H1 (cell line): ENCODE measurements at regions not wholly inside any gene's neighbourhood (a gene's known extent, or its start where the extent isn't known, plus 50 kb on each side); places are given as distances from the start of the nearest gene placed in this dataset.
A peak's percentile ranks its signal among the peaks of the same experiment; 100 is the strongest.

Experiments used
- CTCF ChIA-PET: fragments of 300-600 bp; sonication (Branson Sonifier 250); formaldehyde crosslinking; loops from one replicate; lab custom pipeline; 2021; ENCODE audit not compliant: partially characterized antibody; lab: Charles Lee
- POLR2A ChIA-PET: fragments of 300-600 bp; sonication (Branson Sonifier 250); formaldehyde crosslinking; loops from one replicate; lab custom pipeline; 2021; ENCODE audit warnings: inconsistent platforms; ENCODE audit not compliant: partially characterized antibody; lab: Charles Lee
- DNase-seq, 2 experiments: peaks; one replicate each; pipeline versions ENCODE4 v3.0.0 to v3.0.0-alpha.2; 2010 to 2022; ENCODE audit warnings: low spot score in 2 of 2, low read depth in 1 of 2, mixed read lengths in 1 of 2
- FAIRE-seq: peaks from 2 replicates; lab custom pipeline; 2011; peaks lifted over from hg19 to GRCh38; lab: Jason Lieb, UNC
- H2AFZ ChIP-seq: 2 replicates; pipeline ENCODE4 v1.8.1; 2012; ENCODE audit warnings: low read length, inconsistent platforms
- H2AK5ac ChIP-seq: 2 replicates; pipeline ENCODE4 v1.6.1; 2013; ENCODE audit warnings: low read depth, low read length
- H2BK120ac ChIP-seq: replicated peaks from 2 replicates; pipeline ENCODE3; 2013; ENCODE audit warnings: low read depth, low read length, inconsistent platforms
- H2BK12ac ChIP-seq: 2 replicates; pipeline ENCODE4 v1.6.1; 2013; ENCODE audit warnings: low read depth, low read length
- H2BK15ac ChIP-seq: 2 replicates; pipeline ENCODE4 v1.6.1; 2013; ENCODE audit warnings: low read length
- H2BK20ac ChIP-seq: 2 replicates; pipeline ENCODE4 v1.6.1; 2013; ENCODE audit warnings: low read length
- H2BK5ac ChIP-seq: 2 replicates; pipeline ENCODE4 v1.6.1; 2013; ENCODE audit warnings: low read depth, low read length
- H3K14ac ChIP-seq: 2 replicates; pipeline ENCODE4 v1.6.1; 2013; ENCODE audit warnings: inconsistent platforms; ENCODE audit not compliant: insufficient read length
- H3K18ac ChIP-seq: 2 replicates; pipeline ENCODE4 v1.6.1; 2013; ENCODE audit warnings: low read length; ENCODE audit errors: extremely low read depth
- H3K23ac ChIP-seq: 2 replicates; pipeline ENCODE4 v1.6.1; 2013; ENCODE audit warnings: inconsistent platforms; ENCODE audit not compliant: insufficient read length
- H3K23me2 ChIP-seq: 2 replicates; pipeline ENCODE4 v1.6.1; 2013; ENCODE audit warnings: low read depth, low read length
- H3K27ac ChIP-seq: 2 replicates; pipeline ENCODE4 v1.6.1; 2011; ENCODE audit warnings: low read depth, low read length, inconsistent platforms
- H3K27me3 ChIP-seq, 4 experiments: replicated peaks in 1 of 4; 1 replicate in 1 of 4; 2 replicates in 3 of 4; pipeline versions ENCODE4 v1.6.1 to v1.8.1; 2011 to 2013; ENCODE audit warnings: low read length in 3 of 4, mild to moderate bottlenecking in 3 of 4, inconsistent platforms in 2 of 4, mixed read lengths in 2 of 4, moderate library complexity in 1 of 4; ENCODE audit not compliant: control insufficient read depth in 3 of 4, insufficient read depth in 3 of 4; ENCODE audit errors: extremely low read depth in 1 of 4
- H3K36me3 ChIP-seq, 4 experiments: 2 replicates each; pipeline versions ENCODE4 v1.6.1 to v1.8.1; 2011 to 2013; ENCODE audit warnings: mild to moderate bottlenecking in 4 of 4, low read length in 3 of 4, moderate library complexity in 2 of 4, control low read depth in 1 of 4, inconsistent platforms in 1 of 4; ENCODE audit not compliant: insufficient read depth in 4 of 4, control insufficient read depth in 2 of 4
- H3K4ac ChIP-seq: replicated peaks from 2 replicates; pipeline ENCODE3; 2013; ENCODE audit warnings: low read length, low read depth, mixed read lengths, inconsistent platforms; ENCODE audit not compliant: insufficient read length
- H3K4me1 ChIP-seq, 4 experiments: replicated peaks in 1 of 4; 1 replicate in 1 of 4; 2 replicates in 3 of 4; pipeline versions ENCODE4 v1.6.1 to v1.8.1; 2011 to 2013; ENCODE audit warnings: low read length in 3 of 4, inconsistent platforms in 2 of 4, mixed read lengths in 1 of 4; ENCODE audit not compliant: insufficient read depth in 4 of 4, control insufficient read depth in 3 of 4
- H3K4me2 ChIP-seq, 2 experiments: 2 replicates each; pipeline versions ENCODE4 v1.6.1 to v1.8.1; 2011 to 2013; ENCODE audit warnings: low read depth in 2 of 2, low read length in 2 of 2, control low read depth in 1 of 2, inconsistent platforms in 1 of 2, mild to moderate bottlenecking in 1 of 2; ENCODE audit not compliant: insufficient read depth in 1 of 2
- H3K4me3 ChIP-seq, 4 experiments: fragments of 200-600, 300-600 bp in 1 of 4; sonication (generic), shearing (Covaris generic), sonication (Bioruptor Twin) in 1 of 4; 2 replicates each; pipeline versions ENCODE4 v1.5.1 to v1.8.1; 2011 to 2016; ENCODE audit warnings: low read length in 4 of 4, low read depth in 3 of 4, control low read depth in 2 of 4, inconsistent platforms in 2 of 4, mild to moderate bottlenecking in 2 of 4, mixed read lengths in 1 of 4, moderate library complexity in 1 of 4; ENCODE audit not compliant: insufficient read depth in 2 of 4; ENCODE audit errors: extremely low read depth in 1 of 4
- H3K56ac ChIP-seq: replicated peaks from 2 replicates; pipeline ENCODE3; 2013; ENCODE audit warnings: low read depth, mild to moderate bottlenecking, mixed read lengths, low read length, inconsistent platforms; ENCODE audit not compliant: insufficient read length
- H3K79me1 ChIP-seq: 2 replicates; pipeline ENCODE4 v1.6.1; 2013; ENCODE audit warnings: low read depth, low read length, control low read depth
- H3K79me2 ChIP-seq, 2 experiments: 2 replicates each; pipeline versions ENCODE4 v1.6.1 to v1.8.1; 2012 to 2013; ENCODE audit warnings: low read length in 2 of 2, mild to moderate bottlenecking in 2 of 2, inconsistent platforms in 1 of 2; ENCODE audit not compliant: insufficient read depth in 2 of 2, control insufficient read depth in 1 of 2
- H3K9ac ChIP-seq, 4 experiments: replicated peaks in 1 of 4; 1 replicate in 1 of 4; 2 replicates in 3 of 4; pipeline versions ENCODE4 v1.6.1 to v1.8.1; 2011 to 2013; ENCODE audit warnings: low read depth in 3 of 4, low read length in 3 of 4, control low read depth in 2 of 4, mild to moderate bottlenecking in 2 of 4, moderate library complexity in 2 of 4, inconsistent platforms in 1 of 4; ENCODE audit errors: extremely low read depth in 1 of 4
- H3K9me3 ChIP-seq, 2 experiments: 2 replicates each; pipeline versions ENCODE4 v1.6.1 to v1.8.1; 2012 to 2013; ENCODE audit warnings: mild to moderate bottlenecking in 2 of 2, moderate library complexity in 2 of 2, control low read depth in 1 of 2, inconsistent platforms in 1 of 2, low read depth in 1 of 2, low read length in 1 of 2, mixed read lengths in 1 of 2; ENCODE audit not compliant: insufficient read depth in 2 of 2
- H4K20me1 ChIP-seq, 2 experiments: replicated peaks in 1 of 2; 2 replicates each; pipeline versions ENCODE3 to v1.8.1; 2011 to 2013; ENCODE audit warnings: inconsistent platforms in 2 of 2, low read length in 2 of 2, mild to moderate bottlenecking in 1 of 2; ENCODE audit not compliant: insufficient read depth in 2 of 2, control insufficient read depth in 1 of 2
- H4K5ac ChIP-seq: 2 replicates; pipeline ENCODE4 v1.6.1; 2013; ENCODE audit warnings: low read length, low read depth, mixed read lengths, inconsistent platforms; ENCODE audit not compliant: insufficient read length
- H4K8ac ChIP-seq: 2 replicates; pipeline ENCODE4 v1.8.0; 2013; ENCODE audit warnings: mild to moderate bottlenecking, moderate library complexity, low read length, inconsistent platforms; ENCODE audit not compliant: insufficient read depth; ENCODE audit errors: extremely low read depth
- H4K91ac ChIP-seq: replicated peaks from 2 replicates; pipeline ENCODE3; 2013; ENCODE audit warnings: low read length, mixed read lengths, inconsistent platforms; ENCODE audit not compliant: insufficient read length
- CBX8 ChIP-seq: fragments of 300-800, 300-1000 bp; sonication (generic); IDR thresholded peaks from 2 replicates; pipeline ENCODE4 v1.7.1; 2016; ENCODE audit warnings: low read depth, low read length, borderline replicate concordance
- CEBPB ChIP-seq: IDR thresholded peaks from 2 replicates; pipeline ENCODE4 v1.6.1; 2012; ENCODE audit warnings: low read depth, low read length
- CHD2 ChIP-seq: IDR thresholded peaks from 2 replicates; pipeline ENCODE4 v1.6.1; 2012; ENCODE audit warnings: low read length, improper control_type of control experiment
- FOSL1 ChIP-seq: IDR thresholded peaks from 2 replicates; pipeline ENCODE4 v1.6.1; 2011; ENCODE audit warnings: mild to moderate bottlenecking, low read depth, low read length, moderate library complexity; ENCODE audit not compliant: insufficient read depth
- HDAC2 ChIP-seq, 2 experiments: fragments of 300-600 bp in 1 of 2; sonication (generic) in 1 of 2; IDR thresholded peaks; 2 replicates each; pipeline ENCODE4 v1.6.1; 2011 to 2012; ENCODE audit warnings: low read depth in 2 of 2, low read length in 2 of 2, mild to moderate bottlenecking in 2 of 2, moderate library complexity in 2 of 2, borderline replicate concordance in 1 of 2, inconsistent platforms in 1 of 2
- KDM5A ChIP-seq: fragments of 200-600 bp; IDR thresholded peaks from 2 replicates; pipeline ENCODE4 v1.7.1; 2012; ENCODE audit warnings: mild to moderate bottlenecking, low read length, inconsistent platforms, mixed read lengths
- POU5F1 ChIP-seq: IDR thresholded peaks from 2 replicates; pipeline ENCODE4 v1.6.1; 2011; ENCODE audit warnings: low read depth, mild to moderate bottlenecking, low read length, moderate library complexity
- RNF2 ChIP-seq: fragments of 200-900, 300-1000 bp; sonication (generic); IDR thresholded peaks from 2 replicates; pipeline ENCODE4 v1.7.1; 2016; ENCODE audit warnings: borderline replicate concordance, low read depth, mild to moderate bottlenecking, antibody characterized with exemption, low read length; ENCODE audit not compliant: poor library complexity, severe bottlenecking; ENCODE audit errors: missing control alignments
- RXRA ChIP-seq: IDR thresholded peaks from 2 replicates; pipeline ENCODE4 v1.6.1; 2011; ENCODE audit warnings: low read depth, mild to moderate bottlenecking, low read length, moderate library complexity; ENCODE audit not compliant: insufficient read depth
- SIRT6 ChIP-seq: IDR thresholded peaks from one replicate; pipeline ENCODE4 v1.7.1; 2012; ENCODE audit warnings: low read length, inconsistent platforms
- SIX5 ChIP-seq: IDR thresholded peaks from 2 replicates; pipeline ENCODE4 v1.6.1; 2011; ENCODE audit warnings: mild to moderate bottlenecking, low read depth, low read length
- SP2 ChIP-seq: IDR thresholded peaks from 2 replicates; pipeline ENCODE4 v1.6.1; 2012; ENCODE audit warnings: mild to moderate bottlenecking, low read length, inconsistent platforms
- SUZ12 ChIP-seq: fragments of 200-600 bp; sonication (generic); IDR thresholded peaks from 2 replicates; pipeline ENCODE4 v1.6.1; 2012; ENCODE audit warnings: mild to moderate bottlenecking, inconsistent platforms, low read length, moderate library complexity, mixed read lengths
- WGBS, 2 experiments: shearing (Covaris generic) in 1 of 2; methylation state at CpG; one replicate each; pipeline versions ENCODE4 v1.1.6 to v1.1.7; 2013 to 2015; ENCODE audit warnings: low lambda C conversion rate in 2 of 2, mixed read lengths in 2 of 2, inconsistent platforms in 1 of 2, low coverage in 1 of 2, missing lambda C conversion rate in 1 of 2; ENCODE audit not compliant: insufficient replicate concordance in 2 of 2, insufficient coverage in 1 of 2, insufficient read length in 1 of 2; ENCODE audit errors: extremely low coverage in 1 of 2, missing lambda C conversion rate in 1 of 2; 5-methylcytosine and 5-hydroxymethylcytosine counted together
- TF ChIP-seq, protein P1 (sequence below): IDR thresholded peaks from 2 replicates; pipeline ENCODE4 v1.6.1; 2012; ENCODE audit warnings: inconsistent platforms

DNA sequence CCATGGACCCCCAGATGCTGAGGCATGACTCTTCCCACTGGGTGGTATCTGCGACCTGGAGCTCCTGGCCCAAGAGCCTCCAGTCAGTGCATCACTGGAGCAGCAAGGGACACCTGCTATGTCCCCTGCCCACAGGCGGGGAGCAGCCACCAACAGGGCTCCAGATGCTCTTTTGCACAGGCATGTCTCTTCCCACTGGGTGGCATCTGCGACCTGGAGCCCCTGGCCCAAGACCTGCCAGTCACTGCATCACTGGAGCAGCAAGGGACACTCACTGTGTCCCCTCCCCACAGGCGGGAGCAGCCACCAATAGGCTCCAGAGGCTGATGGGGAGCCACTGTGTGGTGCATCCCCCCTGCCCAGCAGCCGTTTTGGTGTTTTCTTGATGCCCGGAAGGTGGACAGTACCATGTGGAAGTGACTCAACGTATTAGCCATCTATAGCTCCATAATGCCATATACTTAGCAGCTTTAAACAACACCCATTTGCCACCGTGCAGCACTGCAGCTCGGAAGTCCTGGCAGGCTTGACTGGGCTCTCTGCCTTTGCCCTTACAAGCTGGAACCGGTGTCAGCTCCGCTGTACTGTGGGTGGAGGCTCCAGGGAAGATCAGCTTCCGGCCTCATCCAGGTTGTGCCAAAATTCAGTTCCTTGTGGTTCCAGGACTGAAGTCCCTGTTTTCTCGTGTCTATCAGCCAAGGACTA is 124.9 kb upstream of the CST7 start:
- no peaks in the 10 kb centered on the region for H3K23me2 ChIP-seq
- H3K4me1 ChIP-seq: no peaks in the 10 kb centered on the region
- ChIA-PET CTCF (no interaction called here), POLR2A (no interaction called here)
- H3K9ac ChIP-seq: no peak overlapping the region
- H4K5ac ChIP-seq: no peak overlapping the region
- H3K4me2 ChIP-seq: no peak overlapping the region
- no peak overlapping the region for H3K56ac ChIP-seq
- H3K79me2 ChIP-seq: no peaks in the 10 kb centered on the region
- no peaks in the 10 kb centered on the region for H3K27me3 ChIP-seq
- no peak overlapping the region for H2BK15ac ChIP-seq
- no peak overlapping the region for H2AFZ ChIP-seq
- no peak overlapping the region for H4K91ac ChIP-seq
- FAIRE-seq: no peak
- H2BK120ac ChIP-seq: no peak overlapping the region
- no peak overlapping the region for H3K27ac ChIP-seq
- no peak overlapping the region for H3K14ac ChIP-seq
- no peak overlapping the region for H2BK12ac ChIP-seq
- DNase-seq: no peak
- no peaks in the 10 kb centered on the region for H3K9me3 ChIP-seq
- H3K36me3 ChIP-seq: no peaks in the 10 kb centered on the region
- 90% methylated on average over 13 of the region's 13 CpGs; no CpG with 5 or more reads in 1 of the 2 experiments for WGBS, 2 experiments
- no peak overlapping the region for H3K23ac ChIP-seq
- no peak overlapping the region for H2AK5ac ChIP-seq
- H3K4ac ChIP-seq: no peak overlapping the region
- H3K18ac ChIP-seq: no peak overlapping the region
- H2BK5ac ChIP-seq: no peak overlapping the region
- no peaks in the 10 kb centered on the region for H4K20me1 ChIP-seq
- H2BK20ac ChIP-seq: no peak overlapping the region
- no peak overlapping the region for H3K4me3 ChIP-seq
- H3K79me1 ChIP-seq: no peaks in the 10 kb centered on the region
- peak overlapping the region; percentile 71 for H4K8ac ChIP-seq
- no peak for TF ChIP-seq KDM5A
- no peak for TF ChIP-seq FOSL1
- no peak for TF ChIP-seq SP2
- no peak for TF ChIP-seq POU5F1
- TF ChIP-seq CBX8: no peak
- no peak for TF ChIP-seq SIX5
- no peak for TF ChIP-seq SUZ12
- TF ChIP-seq SIRT6: no peak
- TF ChIP-seq CEBPB: no peak
- TF ChIP-seq RNF2: no peak
- no peak for TF ChIP-seq HDAC2 (IDR thresholded peaks at IDR 0.05; ENCODE audit: borderline replicate concordance in 1 of 2, low read depth in 2 of 2, low read length in 2 of 2)
- TF ChIP-seq RXRA: no peak
- TF ChIP-seq, protein P1, sequence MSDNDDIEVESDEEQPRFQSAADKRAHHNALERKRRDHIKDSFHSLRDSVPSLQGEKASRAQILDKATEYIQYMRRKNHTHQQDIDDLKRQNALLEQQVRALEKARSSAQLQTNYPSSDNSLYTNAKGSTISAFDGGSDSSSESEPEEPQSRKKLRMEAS: no peak
- TF ChIP-seq CHD2: no peak
